GM19463 (cell line): ENCODE measurements at regions not wholly inside any gene's neighbourhood (a gene's known extent, or its start where the extent isn't known, plus 50 kb on each side); places are given as distances from the start of the nearest gene placed in this dataset.
"Not testable (repeated sequence)": the region's sequence is repeated elsewhere in the genome, so short reads cannot be mapped to it uniquely, and the experiment has no call there.

ENCODE experiments used
- ATAC-seq: cut with Tn5 transposase; IDR thresholded peaks from one replicate; pipeline ENCODE4 v1.9.1; 2021; ENCODE audit warnings: mild to moderate bottlenecking, moderate library complexity; ENCODE audit not compliant: unreplicated experiment

DNA sequence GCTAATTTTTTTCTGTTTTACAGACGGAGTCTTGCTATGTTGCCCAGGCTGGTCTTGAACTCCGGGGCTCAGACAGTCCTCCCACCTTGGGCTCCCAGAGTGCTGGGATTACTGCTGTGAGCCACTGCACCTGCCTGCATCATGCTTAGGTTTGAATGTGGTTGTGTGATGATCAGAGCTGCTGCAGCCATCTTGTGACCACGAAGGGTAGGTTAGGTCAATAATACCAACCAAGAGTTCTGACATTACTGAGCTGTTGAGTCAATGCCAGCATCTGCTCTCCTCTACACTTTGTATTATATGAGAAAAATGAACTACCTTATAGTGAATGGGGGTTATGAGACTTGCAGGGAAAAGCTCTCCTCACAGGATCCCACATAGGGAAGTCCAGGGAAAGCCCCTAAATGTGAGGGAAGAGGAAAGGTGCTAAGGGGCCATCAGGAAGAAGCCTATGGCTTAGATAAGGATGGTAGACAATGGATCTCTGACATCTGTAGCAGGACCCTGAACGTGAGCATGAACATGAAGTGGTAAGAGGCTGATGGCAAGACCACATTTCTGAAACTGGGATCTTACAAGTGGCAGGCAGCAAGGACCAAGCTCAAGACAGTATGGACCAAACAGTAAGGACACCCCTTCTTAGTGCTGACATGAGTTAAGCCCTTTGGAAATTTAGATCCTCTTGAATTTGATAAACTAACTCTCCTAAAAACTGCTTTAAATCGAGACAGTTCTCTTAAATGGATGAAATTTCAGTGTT is 75.7 kb upstream of the ZNF169 start:
- ATAC-seq, result no peak

DNA sequence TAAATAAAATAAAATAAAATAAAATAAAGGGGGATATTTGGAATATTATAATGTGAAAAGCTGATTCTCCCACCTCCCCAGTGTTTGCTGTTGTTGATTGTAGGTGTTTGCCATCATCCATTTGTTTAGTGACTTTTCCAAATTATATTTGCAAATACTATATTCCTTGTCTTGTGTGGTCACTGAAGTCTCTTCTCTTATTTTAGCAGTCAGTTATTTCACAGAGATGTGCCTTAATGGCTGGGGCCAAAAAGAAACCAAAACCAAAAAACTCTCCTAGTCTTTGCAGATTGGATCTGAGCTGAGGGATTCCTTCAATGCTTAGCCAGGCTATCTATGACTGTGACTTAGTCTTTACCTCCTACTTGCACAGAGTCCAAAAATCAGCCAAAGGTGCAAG is 70.9 kb upstream of the ZNF169 start:
- ATAC-seq, result no peak

DNA sequence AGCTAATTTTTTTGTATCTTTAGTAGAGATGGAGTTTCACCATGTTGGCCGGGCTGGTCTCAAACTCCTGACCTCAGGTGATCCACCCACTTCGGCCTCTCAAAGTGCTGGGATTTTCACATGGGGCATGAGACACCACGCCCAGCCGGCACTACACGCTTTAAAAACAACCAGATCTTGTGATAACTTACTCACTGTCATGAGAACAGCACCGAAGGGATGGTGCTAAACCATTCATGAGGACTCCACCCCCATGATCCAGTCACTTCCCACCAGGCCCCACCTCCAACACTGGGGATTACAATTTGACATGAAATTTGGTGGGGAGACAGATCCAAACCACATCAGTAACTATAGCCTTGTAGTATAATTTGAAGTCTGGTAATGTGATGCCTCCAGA is 67.4 kb upstream of the ZNF169 start:
- ATAC-seq, result not testable (repeated sequence)

DNA sequence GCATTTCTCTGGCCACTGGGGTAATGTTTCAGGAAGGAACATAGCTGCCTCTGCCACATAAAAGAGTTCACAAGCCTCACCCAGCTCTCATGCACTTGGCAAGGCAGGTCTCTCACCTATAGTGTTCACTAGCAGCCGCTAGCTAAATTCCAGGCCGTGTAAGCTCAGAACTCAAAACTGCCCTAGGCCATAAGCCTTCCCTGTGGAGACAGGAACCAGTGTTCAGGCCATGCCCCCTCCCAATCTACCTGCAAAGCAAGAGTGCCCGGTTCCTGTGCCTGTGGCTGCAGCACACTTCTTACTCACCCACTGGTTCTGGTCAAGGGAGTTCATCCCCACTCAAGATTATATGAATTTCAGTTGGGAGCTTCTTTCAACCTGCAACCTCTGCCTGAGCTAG is 60.7 kb upstream of the ZNF169 start:
- ATAC-seq, result no peak

DNA sequence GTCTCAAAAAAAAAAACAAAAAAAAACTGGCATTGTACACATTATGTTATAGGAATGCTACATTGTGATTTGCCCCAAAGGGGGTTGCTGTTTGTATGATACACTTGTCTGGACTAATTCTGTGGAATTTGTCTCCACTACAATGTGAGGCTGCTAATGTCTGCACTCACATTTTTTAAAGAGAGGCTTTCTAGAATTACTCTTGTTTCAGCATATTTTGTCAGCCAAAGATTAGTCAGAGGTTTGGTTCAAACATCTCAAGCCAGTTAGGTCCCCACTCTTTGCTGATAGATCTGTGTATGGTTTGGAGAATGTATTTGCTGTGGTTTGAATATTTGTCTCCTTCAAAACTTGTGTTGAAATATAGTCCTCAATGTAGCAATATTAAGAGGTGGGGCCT is 59.3 kb upstream of the ZNF169 start:
- no peak for ATAC-seq

DNA sequence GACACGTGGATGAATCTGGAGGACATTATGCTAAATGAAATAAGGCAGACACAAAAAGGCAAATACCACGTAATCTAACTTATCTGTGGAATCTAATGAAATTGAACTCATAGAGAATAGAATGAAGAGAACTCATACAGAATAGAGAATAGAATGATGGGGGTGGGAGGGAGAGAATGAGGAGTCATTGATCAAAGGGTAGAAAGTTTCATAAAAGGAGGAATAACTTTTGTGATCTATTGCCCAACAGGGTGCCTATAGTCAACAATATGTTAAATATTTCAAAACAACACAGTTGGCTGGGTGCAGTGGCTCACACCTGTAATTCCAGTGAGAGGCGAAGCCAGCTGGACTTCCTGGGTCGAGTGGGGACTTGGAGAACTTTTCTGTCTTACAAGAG is 54.9 kb upstream of the ZNF169 start:
- no peak for ATAC-seq

DNA sequence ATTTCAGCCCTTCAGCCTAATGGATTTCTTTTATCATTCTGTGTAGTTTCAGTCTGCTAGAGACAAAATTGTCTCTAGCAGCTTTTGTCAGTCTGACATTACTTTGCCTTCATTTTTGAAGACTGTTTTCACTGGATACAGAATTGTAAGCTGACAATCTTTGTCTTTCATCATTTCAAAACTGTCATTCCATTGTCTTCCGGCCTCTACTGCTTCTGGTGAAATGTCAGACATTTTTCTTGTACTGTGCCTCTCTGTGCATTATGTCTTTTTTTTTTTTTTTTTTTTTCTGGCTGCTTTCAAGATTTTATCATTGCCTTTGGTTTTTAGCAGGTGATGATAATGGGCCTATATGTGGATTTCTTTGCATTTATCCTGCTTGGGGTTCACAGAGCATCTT is 51.3 kb upstream of the ZNF169 start:
- no peak for ATAC-seq
